ENCODE measurements at regions not wholly inside any gene's neighbourhood (a gene's known extent, or its start where the extent isn't known, plus 50 kb on each side); places are given as distances from the start of the nearest gene placed in this dataset.
A peak's percentile ranks its signal among the peaks of the same experiment; 100 is the strongest.

DNA sequence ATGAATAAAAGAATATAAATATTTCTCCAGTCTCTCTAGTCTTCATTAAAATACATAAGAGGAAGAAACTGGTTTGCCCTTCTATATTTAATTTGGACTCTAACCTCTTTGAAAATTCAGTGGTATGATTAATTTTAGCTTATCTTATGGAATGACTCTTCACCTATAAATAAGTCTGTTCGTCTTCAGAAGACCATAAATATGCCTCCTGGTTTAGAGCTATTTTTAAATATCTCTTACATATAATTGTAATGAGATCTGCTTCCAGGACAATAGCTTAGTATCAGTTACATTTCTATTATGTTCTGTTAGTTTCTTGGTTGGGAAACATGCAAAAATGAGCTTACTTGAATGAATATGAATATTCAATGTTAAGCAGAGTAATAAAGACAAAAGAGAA is 257.5 kb upstream of the HMGA2 start:
- no peaks in the 10 kb centered on the region for H3K27me3 ChIP-seq
- H3K9me2 ChIP-seq (replicated peaks; ENCODE audit: insufficient read depth) = no peaks in the 10 kb centered on the region
- H3K4me2 ChIP-seq = peak overlapping the region; percentile 65
- H3K4me1 ChIP-seq (ENCODE audit: insufficient read depth) = peaks cover 16% of the 10 kb centered on the region
- no peaks in the 10 kb centered on the region for H4K20me1 ChIP-seq (ENCODE audit: insufficient read depth, poor library complexity, severe bottlenecking)
- no peak for DNase-seq (ENCODE audit: low spot score)
- H3K27ac ChIP-seq = peak overlapping the region; percentile 70
- TF ChIP-seq EZH2 (IDR thresholded peaks at IDR 0.05; ENCODE audit: borderline replicate concordance) = no peak
- no peak for TF ChIP-seq EZH2phosphoT487 (IDR thresholded peaks at IDR 0.05; ENCODE audit: low read depth, severe bottlenecking, unreplicated experiment)
- TF ChIP-seq, protein P1, sequence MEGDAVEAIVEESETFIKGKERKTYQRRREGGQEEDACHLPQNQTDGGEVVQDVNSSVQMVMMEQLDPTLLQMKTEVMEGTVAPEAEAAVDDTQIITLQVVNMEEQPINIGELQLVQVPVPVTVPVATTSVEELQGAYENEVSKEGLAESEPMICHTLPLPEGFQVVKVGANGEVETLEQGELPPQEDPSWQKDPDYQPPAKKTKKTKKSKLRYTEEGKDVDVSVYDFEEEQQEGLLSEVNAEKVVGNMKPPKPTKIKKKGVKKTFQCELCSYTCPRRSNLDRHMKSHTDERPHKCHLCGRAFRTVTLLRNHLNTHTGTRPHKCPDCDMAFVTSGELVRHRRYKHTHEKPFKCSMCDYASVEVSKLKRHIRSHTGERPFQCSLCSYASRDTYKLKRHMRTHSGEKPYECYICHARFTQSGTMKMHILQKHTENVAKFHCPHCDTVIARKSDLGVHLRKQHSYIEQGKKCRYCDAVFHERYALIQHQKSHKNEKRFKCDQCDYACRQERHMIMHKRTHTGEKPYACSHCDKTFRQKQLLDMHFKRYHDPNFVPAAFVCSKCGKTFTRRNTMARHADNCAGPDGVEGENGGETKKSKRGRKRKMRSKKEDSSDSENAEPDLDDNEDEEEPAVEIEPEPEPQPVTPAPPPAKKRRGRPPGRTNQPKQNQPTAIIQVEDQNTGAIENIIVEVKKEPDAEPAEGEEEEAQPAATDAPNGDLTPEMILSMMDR (IDR thresholded peaks at IDR 0.05; ENCODE audit: poor library complexity) = no peak
- H3K79me2 ChIP-seq = no peaks in the 10 kb centered on the region
- WGBS (ENCODE audit: low lambda C conversion rate, missing lambda C conversion rate) = 41% methylated on average over 1 of the region's 1 CpG
- no peak overlapping the region for H3K4me3 ChIP-seq
- no peak overlapping the region for H2AFZ ChIP-seq
- H3K9me3 ChIP-seq (ENCODE audit: low read depth) = no peaks in the 10 kb centered on the region
- H3K36me3 ChIP-seq (replicated peaks; ENCODE audit: insufficient read depth, low read depth) = no peaks in the 10 kb centered on the region

DNA sequence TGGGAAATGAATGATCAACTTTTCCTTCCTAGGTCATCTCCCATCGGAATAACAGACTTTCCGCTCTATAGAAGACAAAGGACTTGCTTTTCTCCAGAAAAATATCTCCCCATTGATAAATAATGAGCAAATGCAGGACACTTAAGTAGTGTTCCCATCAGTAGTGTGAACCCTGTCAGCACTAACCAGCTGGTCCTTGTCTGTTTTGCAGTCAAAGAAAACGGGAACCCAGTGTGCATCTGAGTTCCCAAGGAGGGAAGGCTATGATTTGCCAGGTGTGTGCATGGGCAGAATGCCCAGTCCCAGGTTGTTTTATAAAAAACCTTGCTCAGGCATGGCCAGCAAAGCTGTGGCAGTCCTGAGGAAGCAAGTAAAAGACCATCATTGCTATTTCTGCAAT is 256.5 kb upstream of the HMGA2 start:
- Histone ChIP-seq H3K36me3 (replicated peaks; ENCODE audit: insufficient read depth, low read depth) (no peaks in the 10 kb centered on the region), H3K4me2 (no peak overlapping the region), H3K79me2 (no peaks in the 10 kb centered on the region), H4K20me1 (ENCODE audit: insufficient read depth, poor library complexity, severe bottlenecking) (no peaks in the 10 kb centered on the region), H3K27ac (no peak overlapping the region), H3K27me3 (no peaks in the 10 kb centered on the region), H3K9me2 (replicated peaks; ENCODE audit: insufficient read depth) (no peaks in the 10 kb centered on the region), H2AFZ (no peak overlapping the region), H3K9me3 (ENCODE audit: low read depth) (no peaks in the 10 kb centered on the region), H3K4me1 (ENCODE audit: insufficient read depth) (peaks cover 16% of the 10 kb centered on the region), H3K4me3 (no peak overlapping the region)
- DNase-seq (ENCODE audit: low spot score) = no peak
- no peak for TF ChIP-seq EZH2 (IDR thresholded peaks at IDR 0.05; ENCODE audit: borderline replicate concordance)
- no peak for TF ChIP-seq EZH2phosphoT487 (IDR thresholded peaks at IDR 0.05; ENCODE audit: low read depth, severe bottlenecking, unreplicated experiment)
- TF ChIP-seq, protein P1 (IDR thresholded peaks at IDR 0.05; ENCODE audit: poor library complexity) = no peak
- 79% methylated on average over 3 of the region's 3 CpGs for WGBS (ENCODE audit: low lambda C conversion rate, missing lambda C conversion rate)

DNA sequence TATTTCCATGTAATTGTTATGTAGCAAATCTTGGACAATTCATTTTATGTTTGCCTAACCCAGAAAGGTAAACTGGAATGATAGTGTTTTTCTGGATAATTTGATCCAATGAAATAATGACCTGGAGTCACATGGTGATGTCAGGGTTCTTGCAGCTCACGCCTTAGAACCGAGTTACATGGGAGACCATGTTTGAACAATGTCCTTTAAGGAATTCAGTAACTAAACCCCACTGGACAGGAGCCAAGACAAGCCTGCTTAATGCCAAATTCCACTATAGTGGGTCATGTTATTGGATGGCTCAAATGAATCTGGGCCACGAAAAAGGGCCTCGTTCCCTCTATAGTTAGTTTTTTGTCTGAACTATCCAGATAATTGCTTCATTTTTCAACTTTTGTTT is 255.8 kb upstream of the HMGA2 start:
- TF ChIP-seq, protein P1 (IDR thresholded peaks at IDR 0.05; ENCODE audit: poor library complexity) = no peak
- TF ChIP-seq EZH2 (IDR thresholded peaks at IDR 0.05; ENCODE audit: borderline replicate concordance) = no peak
- TF ChIP-seq EZH2phosphoT487 (IDR thresholded peaks at IDR 0.05; ENCODE audit: low read depth, severe bottlenecking, unreplicated experiment) = no peak
- Histone ChIP-seq H4K20me1 (ENCODE audit: insufficient read depth, poor library complexity, severe bottlenecking) (no peaks in the 10 kb centered on the region), H3K79me2 (no peaks in the 10 kb centered on the region), H3K4me3 (no peak overlapping the region), H3K27ac (no peak overlapping the region), H3K4me1 (ENCODE audit: insufficient read depth) (peaks cover 16% of the 10 kb centered on the region), H3K4me2 (no peak overlapping the region), H3K9me2 (replicated peaks; ENCODE audit: insufficient read depth) (no peaks in the 10 kb centered on the region), H2AFZ (no peak overlapping the region), H3K36me3 (replicated peaks; ENCODE audit: insufficient read depth, low read depth) (no peaks in the 10 kb centered on the region), H3K9me3 (ENCODE audit: low read depth) (no peaks in the 10 kb centered on the region), H3K27me3 (no peaks in the 10 kb centered on the region)
- WGBS (ENCODE audit: low lambda C conversion rate, missing lambda C conversion rate) = 84% methylated on average over 4 of the region's 4 CpGs
- no peak for DNase-seq (ENCODE audit: low spot score)

Measured in hepatocyte (in vitro differentiated cells).